ENCODE measurements at regions not wholly inside any gene's neighbourhood (a gene's known extent, or its start where the extent isn't known, plus 50 kb on each side); places are given as distances from the start of the nearest gene placed in this dataset.

GRCh38 chr7:33814400-33814799 is 90.9 kb upstream of the BMPER start:
- Histone ChIP-seq H3K36me3 (no peaks in the 10 kb centered on the region), H3K4me1 (no peaks in the 10 kb centered on the region), H3K27ac (no peak overlapping the region), H3K4me3 (no peak overlapping the region), H3K27me3 (no peaks in the 10 kb centered on the region), H3K9me3 (no peaks in the 10 kb centered on the region)
- DNase-seq (no peak), ATAC-seq (ENCODE audit: low FRiP score in 2 of 2) (no peak)
- TF ChIP-seq CTCF (IDR thresholded peaks at IDR 0.05) (no peak), POLR2A (IDR thresholded peaks at IDR 0.05) (no peak), EP300 (IDR thresholded peaks at IDR 0.05) (no peak), POLR2AphosphoS5 (IDR thresholded peaks at IDR 0.05) (no peak)
- WGBS, 2 donors = 55 to 57% methylated on average over 6 of the region's 6 CpGs

DNA sequence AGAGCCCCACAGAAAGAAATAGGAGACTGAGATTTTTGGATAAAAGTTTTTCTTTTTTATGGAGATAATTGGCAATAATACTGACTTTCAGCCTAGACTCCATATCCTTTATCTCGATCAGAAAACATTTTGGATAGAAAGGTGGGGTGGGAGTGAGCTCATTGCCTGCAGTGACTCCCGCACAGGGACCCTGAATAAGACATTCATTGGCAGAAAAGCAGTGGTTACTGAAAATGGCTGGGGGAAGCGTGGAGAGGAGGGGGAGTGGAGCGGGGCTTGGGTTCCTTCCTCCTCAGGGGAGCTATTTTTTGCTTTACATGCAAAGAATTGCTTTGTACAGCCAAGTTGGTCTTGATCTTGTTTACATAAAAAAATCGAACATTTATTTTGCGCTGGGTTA is 90.4 kb upstream of the BMPER start:
- DNase-seq (no peak), ATAC-seq (ENCODE audit: low FRiP score in 2 of 2) (no peak)
- no peak overlapping the region for H3K4me3 ChIP-seq
- no peak overlapping the region for H3K27ac ChIP-seq
- H3K9me3 ChIP-seq = peaks cover 0 to 2% (median 0%) of the 10 kb centered on the region in 4 donors
- H3K27me3 ChIP-seq = no peaks in the 10 kb centered on the region
- WGBS, 2 donors = 57% methylated on average over 6 of the region's 6 CpGs
- TF ChIP-seq CTCF (IDR thresholded peaks at IDR 0.05) (no peak), EP300 (IDR thresholded peaks at IDR 0.05) (no peak), POLR2AphosphoS5 (IDR thresholded peaks at IDR 0.05) (no peak), POLR2A (IDR thresholded peaks at IDR 0.05) (no peak)
- no peaks in the 10 kb centered on the region for H3K36me3 ChIP-seq
- no peaks in the 10 kb centered on the region for H3K4me1 ChIP-seq

GRCh38 chr7:33815336-33815735 is 90.0 kb upstream of the BMPER start:
- H3K27me3 ChIP-seq = no peaks in the 10 kb centered on the region
- no peaks in the 10 kb centered on the region for H3K4me1 ChIP-seq
- no peak overlapping the region for H3K27ac ChIP-seq
- H3K4me3 ChIP-seq = no peak overlapping the region
- no peaks in the 10 kb centered on the region for H3K36me3 ChIP-seq
- no peak for TF ChIP-seq CTCF (IDR thresholded peaks at IDR 0.05)
- no peak for DNase-seq
- peaks cover 0 to 2% (median 0%) of the 10 kb centered on the region in 4 donors for H3K9me3 ChIP-seq
- ATAC-seq (ENCODE audit: low FRiP score in 2 of 2) = no peak
- 85 to 89% methylated on average over 3 of the region's 3 CpGs for WGBS, 2 donors

GRCh38 chr7:33816106-33816505 is 89.2 kb upstream of the BMPER start:
- no peaks in the 10 kb centered on the region for H3K27me3 ChIP-seq
- peaks cover 0 to 2% (median 0%) of the 10 kb centered on the region in 4 donors for H3K9me3 ChIP-seq
- no peaks in the 10 kb centered on the region for H3K36me3 ChIP-seq
- no peak overlapping the region for H3K4me3 ChIP-seq
- no peak overlapping the region for H3K27ac ChIP-seq
- no peaks in the 10 kb centered on the region for H3K4me1 ChIP-seq
- DNase-seq (no peak), ATAC-seq (ENCODE audit: low FRiP score in 2 of 2) (no peak)
- TF ChIP-seq POLR2AphosphoS5 (IDR thresholded peaks at IDR 0.05) = no peak
- TF ChIP-seq EP300 (IDR thresholded peaks at IDR 0.05) = no peak
- no peak for TF ChIP-seq POLR2A (IDR thresholded peaks at IDR 0.05)
- TF ChIP-seq CTCF (IDR thresholded peaks at IDR 0.05) = no peak

DNA sequence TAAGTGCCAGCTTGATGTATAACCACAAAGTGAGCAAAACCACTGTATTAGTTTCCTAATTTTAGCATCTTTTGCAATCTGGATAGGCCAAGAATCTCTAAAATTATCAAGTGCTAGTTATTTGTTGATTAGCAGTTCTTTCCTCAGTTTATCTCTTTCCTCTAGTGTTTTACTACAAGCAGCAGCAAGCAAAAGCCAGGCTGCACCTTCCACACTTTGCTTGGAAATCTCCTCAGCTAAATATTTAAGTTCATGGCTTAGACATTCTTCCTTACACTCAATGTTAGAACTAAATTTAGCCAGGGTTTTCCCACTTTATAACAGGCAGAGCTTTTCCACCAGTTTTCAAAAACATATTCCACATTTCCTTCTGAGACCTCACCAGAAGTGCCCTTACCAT is 85.7 kb upstream of the BMPER start:
- ATAC-seq (ENCODE audit: low FRiP score in 2 of 2) = no peak

More for the DNA sequence above, 85.7 kb upstream of the BMPER start:
- Histone ChIP-seq H3K9me3 (peaks cover 0 to 2% (median 0%) of the 10 kb centered on the region in 4 donors), H3K36me3 (no peaks in the 10 kb centered on the region), H3K4me1 (peaks cover 0 to under 1% (median 0%) of the 10 kb centered on the region in 4 donors), H3K4me3 (no peak overlapping the region), H3K27me3 (no peaks in the 10 kb centered on the region), H3K27ac (no peak overlapping the region)
- TF ChIP-seq CTCF (IDR thresholded peaks at IDR 0.05) (no peak), EP300 (IDR thresholded peaks at IDR 0.05) (no peak), POLR2A (IDR thresholded peaks at IDR 0.05) (no peak), POLR2AphosphoS5 (IDR thresholded peaks at IDR 0.05) (no peak)
- DNase-seq = no peak

Measured in upper lobe of left lung (tissue), 6 donors.